Ectodermal cell (in vitro differentiated cells): ENCODE measurements at regions not wholly inside any gene's neighbourhood (a gene's known extent, or its start where the extent isn't known, plus 50 kb on each side); places are given as distances from the start of the nearest gene placed in this dataset.

ENCODE experiments used
- H3K27ac ChIP-seq: 2 replicates; pipeline ENCODE4 v1.7.0; 2013; ENCODE audit warnings: mild to moderate bottlenecking, low read depth, low read length; ENCODE audit not compliant: insufficient read depth, poor library complexity, severe bottlenecking
- H3K27me3 ChIP-seq: 2 replicates; pipeline ENCODE4 v1.7.0; 2013; ENCODE audit warnings: mild to moderate bottlenecking, low read length; ENCODE audit not compliant: insufficient read depth, control insufficient read depth, poor library complexity, severe bottlenecking
- H3K36me3 ChIP-seq: one replicate; pipeline ENCODE4 v1.7.0; 2013; ENCODE audit warnings: low read length; ENCODE audit not compliant: control insufficient read depth, insufficient read depth
- H3K4me1 ChIP-seq: one replicate; pipeline ENCODE4 v1.7.0; 2013; ENCODE audit warnings: low read length; ENCODE audit not compliant: control insufficient read depth, insufficient read depth
- H3K4me3 ChIP-seq: 2 replicates; pipeline ENCODE4 v1.7.0; 2013; ENCODE audit warnings: low read depth, low read length, control low read depth; ENCODE audit not compliant: insufficient read depth
- H3K9me3 ChIP-seq: 2 replicates; pipeline ENCODE4 v1.7.0; 2013; ENCODE audit warnings: mild to moderate bottlenecking, low read length, moderate library complexity; ENCODE audit not compliant: control insufficient read depth
- WGBS, 2 experiments: methylation state at CpG; one replicate each; pipeline ENCODE4 v1.1.7; 2013; ENCODE audit warnings: missing lambda C conversion rate in 2 of 2; 5-methylcytosine and 5-hydroxymethylcytosine counted together

DNA sequence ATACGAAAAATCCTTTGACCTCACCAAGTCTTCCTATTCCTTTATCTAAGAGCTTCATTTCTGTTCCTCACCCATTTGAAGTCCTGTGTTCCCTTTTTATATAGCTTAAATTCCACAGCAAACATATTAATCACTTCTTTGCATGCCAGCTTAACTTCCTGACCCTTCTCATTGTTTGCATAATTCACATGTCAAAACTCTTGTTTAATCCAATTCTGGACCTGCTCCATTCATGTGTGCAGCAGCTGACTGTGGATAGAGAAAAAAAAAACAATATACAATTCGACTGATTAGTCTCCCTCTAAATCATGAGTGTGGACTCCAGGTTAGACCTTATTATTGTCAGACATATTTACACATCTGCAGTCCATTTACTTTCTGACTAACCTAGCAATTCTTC lies 991.2 kb upstream of the TENM4 start:
- Histone ChIP-seq H3K9me3 (no peaks in the 10 kb centered on the region), H3K27ac (no peak overlapping the region), H3K27me3 (no peaks in the 10 kb centered on the region), H3K4me1 (no peaks in the 10 kb centered on the region), H3K36me3 (no peaks in the 10 kb centered on the region), H3K4me3 (no peak overlapping the region)
- 92 to 94% methylated on average over 2 of the region's 2 CpGs for WGBS, 2 experiments

DNA sequence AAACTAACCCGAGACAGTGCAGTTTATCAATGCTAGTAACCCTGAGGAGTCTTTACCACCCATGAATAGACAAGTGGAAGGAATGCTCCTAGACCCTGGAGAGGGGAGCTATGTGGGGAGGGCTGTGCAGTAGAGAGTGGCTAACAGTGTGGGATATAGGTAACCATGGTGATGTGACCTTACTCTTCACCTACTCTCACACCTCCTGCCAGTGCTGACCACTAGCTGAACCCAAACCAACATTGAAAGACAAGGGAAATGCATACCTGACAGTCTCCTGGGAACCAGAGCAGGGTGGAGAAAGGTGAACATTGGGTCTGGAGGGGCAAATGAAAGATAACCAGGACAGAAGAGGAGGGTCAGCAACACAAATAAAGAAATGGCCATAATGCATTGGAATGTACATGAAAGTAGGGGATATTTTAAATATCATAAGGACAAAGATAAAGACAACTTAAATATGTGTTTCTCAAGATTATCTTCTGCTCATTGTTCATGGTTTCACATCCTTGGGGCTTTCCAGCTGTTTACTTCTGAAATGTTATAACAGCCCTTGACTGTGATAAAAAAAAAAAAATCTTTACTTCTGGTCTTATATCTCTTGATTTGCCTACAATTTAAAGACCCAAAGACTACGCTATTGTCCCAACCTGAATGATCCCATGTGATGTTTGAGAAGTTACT lies 983.3 kb upstream of the TENM4 start:
- WGBS, 2 experiments: 78 to 88% methylated on average over 2 of the region's 2 CpGs
- no peaks in the 10 kb centered on the region for H3K27me3 ChIP-seq
- no peaks in the 10 kb centered on the region for H3K36me3 ChIP-seq
- H3K4me3 ChIP-seq: no peak overlapping the region
- H3K4me1 ChIP-seq: no peaks in the 10 kb centered on the region
- H3K9me3 ChIP-seq: no peaks in the 10 kb centered on the region
- H3K27ac ChIP-seq: no peak overlapping the region

DNA sequence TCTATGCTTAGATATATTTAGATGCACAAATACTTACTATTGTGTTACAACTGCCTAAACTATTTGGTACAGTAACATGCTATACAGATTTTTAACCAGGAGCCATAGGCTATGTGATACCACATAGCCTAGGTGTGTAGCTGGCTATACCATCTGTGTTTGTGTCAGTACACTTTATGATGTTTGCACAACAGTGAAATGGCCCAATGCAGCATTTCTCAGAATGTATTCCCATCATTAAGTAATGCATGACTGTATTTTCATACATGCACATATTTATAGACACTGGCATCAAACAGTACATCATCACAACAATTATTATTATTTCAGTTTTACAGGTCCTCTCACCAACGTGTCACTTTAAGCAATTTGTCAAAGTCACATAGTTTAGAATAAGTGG lies 979.5 kb upstream of the TENM4 start:
- no peaks in the 10 kb centered on the region for H3K36me3 ChIP-seq
- H3K27ac ChIP-seq: no peak overlapping the region
- no peak overlapping the region for H3K4me3 ChIP-seq
- H3K9me3 ChIP-seq: no peaks in the 10 kb centered on the region
- WGBS, 2 experiments: 75 to 88% methylated on average over 1 of the region's 1 CpG
- no peaks in the 10 kb centered on the region for H3K4me1 ChIP-seq
- H3K27me3 ChIP-seq: no peaks in the 10 kb centered on the region

DNA sequence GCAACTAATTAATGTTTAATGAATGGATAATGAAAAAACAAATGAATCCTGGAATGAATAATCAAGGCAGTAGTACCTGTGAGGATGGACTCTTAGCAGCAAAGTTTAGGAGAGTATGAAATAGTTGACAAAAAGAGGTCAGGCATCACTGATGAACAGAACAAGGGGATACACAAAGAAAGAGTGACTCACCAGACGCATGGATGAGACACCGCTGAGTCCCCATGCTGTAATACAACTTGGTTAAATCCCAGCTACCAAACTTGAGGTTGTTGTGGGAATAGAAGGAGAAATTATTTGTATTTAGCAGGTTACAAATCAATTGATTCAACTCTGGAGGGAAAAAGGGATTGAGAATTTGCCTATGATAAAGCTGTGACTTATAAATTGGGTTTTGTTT lies 976.9 kb upstream of the TENM4 start:
- H3K9me3 ChIP-seq: no peaks in the 10 kb centered on the region
- no peaks in the 10 kb centered on the region for H3K36me3 ChIP-seq
- no peak overlapping the region for H3K27ac ChIP-seq
- 89 to 91% methylated on average over 2 of the region's 2 CpGs for WGBS, 2 experiments
- H3K4me3 ChIP-seq: no peak overlapping the region
- H3K4me1 ChIP-seq: no peaks in the 10 kb centered on the region
- no peaks in the 10 kb centered on the region for H3K27me3 ChIP-seq

DNA sequence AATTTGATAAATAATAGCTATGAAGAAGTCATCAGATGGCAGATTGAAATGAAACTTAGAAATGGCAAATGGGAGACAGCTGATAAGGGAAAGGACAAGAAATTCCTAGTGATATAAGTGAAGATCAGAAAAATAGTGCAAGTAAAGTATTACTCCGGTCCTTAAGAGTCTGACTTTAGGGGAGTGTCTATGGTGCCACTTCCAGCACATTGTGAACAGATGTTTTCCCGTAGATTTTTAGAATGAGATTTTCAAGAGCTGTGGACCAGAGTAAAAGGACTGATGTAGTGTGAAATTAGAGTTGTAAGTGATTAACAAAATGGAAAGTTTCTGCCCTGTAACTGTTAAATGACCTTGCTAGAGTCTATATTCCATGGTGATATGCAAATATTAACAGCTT lies 974.8 kb upstream of the TENM4 start:
- H3K36me3 ChIP-seq: no peaks in the 10 kb centered on the region
- no peaks in the 10 kb centered on the region for H3K27me3 ChIP-seq
- WGBS, 2 experiments: 93 to 94% methylated on average over 2 of the region's 2 CpGs
- no peaks in the 10 kb centered on the region for H3K9me3 ChIP-seq
- H3K4me1 ChIP-seq: no peaks in the 10 kb centered on the region
- H3K27ac ChIP-seq: no peak overlapping the region
- H3K4me3 ChIP-seq: no peak overlapping the region

DNA sequence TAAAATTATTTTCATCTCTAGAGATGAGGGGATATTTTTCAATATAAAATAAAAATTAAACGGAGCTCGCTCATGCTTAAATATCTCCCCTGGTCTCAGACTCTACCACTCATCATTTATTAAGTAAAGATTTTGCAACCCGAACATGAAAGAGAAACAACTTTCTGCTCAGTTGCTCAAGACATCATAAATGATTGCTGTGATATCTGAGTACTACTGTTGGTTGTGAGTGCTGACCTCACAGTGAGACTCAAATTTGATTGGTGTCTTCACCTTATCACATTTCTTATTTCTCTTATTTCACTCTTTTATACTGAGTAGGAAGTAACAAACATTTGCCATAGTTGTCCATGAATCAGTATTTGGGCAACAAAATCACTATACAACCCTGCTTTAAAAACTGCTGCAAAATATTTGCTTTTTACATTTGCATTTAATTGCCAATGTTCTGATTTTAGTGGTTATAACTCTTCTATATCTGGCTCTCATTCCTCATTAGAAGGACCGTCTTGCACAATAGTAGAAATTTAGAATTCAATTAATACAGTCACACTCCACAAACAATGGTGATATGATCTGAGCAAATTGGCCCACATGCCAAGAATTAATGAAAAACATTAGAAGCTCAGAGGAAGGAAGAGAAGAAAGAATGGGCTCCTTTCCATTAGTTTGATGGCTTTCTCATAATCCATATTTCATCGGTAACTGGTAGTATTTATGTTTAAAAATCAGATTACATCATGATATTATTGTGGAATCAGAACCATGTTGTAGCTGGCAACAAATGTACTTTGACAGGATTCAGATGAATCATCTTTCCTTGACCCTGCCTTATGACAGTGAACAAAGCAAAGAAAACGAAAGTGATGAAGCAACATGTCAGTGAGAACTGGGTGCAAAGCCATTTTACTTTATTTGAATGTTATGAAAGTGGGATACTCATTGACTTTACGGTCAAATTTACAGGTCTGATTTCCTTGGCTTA lies 973.6 kb upstream of the TENM4 start:
- Histone ChIP-seq H3K36me3 (no peaks in the 10 kb centered on the region), H3K27me3 (no peaks in the 10 kb centered on the region), H3K4me3 (no peak overlapping the region), H3K4me1 (no peaks in the 10 kb centered on the region), H3K9me3 (no peaks in the 10 kb centered on the region), H3K27ac (no peak overlapping the region)
- WGBS, 2 experiments: 93 to 95% methylated on average over 5 to 6 of the region's 7 CpGs

DNA sequence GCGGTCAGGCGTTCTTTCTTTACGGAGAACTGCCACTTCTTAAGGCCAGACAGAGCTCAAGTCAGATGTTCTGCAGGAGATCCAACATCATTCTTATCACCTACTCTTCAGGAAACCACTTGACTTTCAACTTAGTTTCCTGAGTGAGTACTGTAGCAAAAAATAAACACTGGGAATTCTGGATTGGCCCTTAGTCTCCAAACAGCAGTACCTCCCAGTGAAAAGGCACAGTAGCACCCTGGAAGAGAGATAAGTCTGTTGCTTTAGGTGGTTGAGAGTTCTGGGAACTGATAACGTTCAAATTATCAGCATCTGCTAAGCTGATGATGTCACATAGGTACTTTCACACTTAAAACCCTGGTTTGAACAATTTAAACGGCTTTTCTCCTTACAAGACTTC lies 971.8 kb upstream of the TENM4 start:
- Histone ChIP-seq H3K4me1 (no peaks in the 10 kb centered on the region), H3K36me3 (no peaks in the 10 kb centered on the region), H3K4me3 (no peak overlapping the region), H3K27me3 (no peaks in the 10 kb centered on the region), H3K9me3 (no peaks in the 10 kb centered on the region), H3K27ac (no peak overlapping the region)
- WGBS, 2 experiments: 76 to 78% methylated on average over 5 of the region's 5 CpGs

DNA sequence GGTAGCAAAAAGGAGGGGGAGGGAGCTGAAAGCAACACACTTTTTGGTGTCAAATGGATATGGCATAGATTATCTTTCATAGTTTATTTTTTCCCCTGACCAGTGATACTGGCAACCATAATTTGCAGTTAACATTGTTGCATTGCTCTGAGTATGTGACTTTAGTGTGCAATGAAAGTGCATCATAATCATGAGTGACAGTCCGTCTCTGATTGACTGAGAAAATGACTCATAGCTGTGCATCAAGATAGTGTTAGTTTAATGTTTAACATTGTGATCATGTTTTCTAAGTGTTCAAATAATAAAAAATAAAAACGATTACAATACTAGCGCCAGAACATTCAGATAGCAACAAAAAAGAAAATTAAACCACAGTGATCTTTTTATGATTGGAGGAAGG lies 952.4 kb upstream of the TENM4 start:
- 0% methylated on average over 1 of the region's 3 CpGs for WGBS, 2 experiments
- no peaks in the 10 kb centered on the region for H3K27me3 ChIP-seq
- H3K4me3 ChIP-seq: no peak overlapping the region
- no peak overlapping the region for H3K27ac ChIP-seq
- H3K36me3 ChIP-seq: no peaks in the 10 kb centered on the region
- peaks cover 5% of the 10 kb centered on the region for H3K4me1 ChIP-seq
- H3K9me3 ChIP-seq: no peaks in the 10 kb centered on the region

DNA sequence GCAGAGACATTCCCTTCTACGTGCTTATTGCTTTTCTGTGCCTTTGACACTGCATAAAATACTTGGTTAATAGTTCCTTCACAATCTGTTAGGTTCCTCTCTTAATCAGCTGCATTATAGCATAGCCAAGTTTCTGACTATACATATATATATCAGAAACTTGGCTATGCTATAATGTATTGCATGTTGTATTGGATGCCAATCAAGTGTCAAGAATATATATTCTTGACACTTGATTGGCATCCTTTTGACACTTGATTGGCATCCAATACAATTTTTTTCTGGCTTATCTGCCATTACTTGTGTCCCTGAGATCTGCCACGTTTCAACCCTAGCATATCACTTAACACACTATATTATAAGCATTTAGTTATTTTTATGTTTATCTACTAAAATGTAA lies 949.7 kb upstream of the TENM4 start:
- no peak overlapping the region for H3K4me3 ChIP-seq
- no peaks in the 10 kb centered on the region for H3K9me3 ChIP-seq
- no peak overlapping the region for H3K27ac ChIP-seq
- peaks cover 5% of the 10 kb centered on the region for H3K4me1 ChIP-seq
- no peaks in the 10 kb centered on the region for H3K27me3 ChIP-seq
- 91 to 100% methylated on average over 1 of the region's 2 CpGs for WGBS, 2 experiments
- H3K36me3 ChIP-seq: no peaks in the 10 kb centered on the region

DNA sequence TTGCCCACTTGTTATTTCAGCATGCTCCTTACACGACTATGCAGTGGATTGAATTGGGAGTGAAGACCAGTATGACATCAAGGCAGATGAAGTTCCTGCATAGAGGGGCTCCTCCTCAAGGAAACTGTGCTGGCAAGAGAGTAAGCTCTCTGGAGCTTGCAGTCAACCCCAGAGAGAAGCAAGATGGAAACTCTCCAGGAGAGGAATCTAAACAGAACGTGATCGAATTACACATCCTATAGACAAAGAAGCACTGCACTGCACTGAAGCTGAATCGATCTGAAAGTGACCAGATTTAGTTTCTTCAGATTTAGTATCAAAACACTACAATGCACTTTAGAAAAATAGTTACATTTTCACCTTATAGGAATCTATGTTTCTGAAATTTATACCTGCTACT lies 947.7 kb upstream of the TENM4 start:
- no peak overlapping the region for H3K27ac ChIP-seq
- 78% methylated on average over 4 of the region's 4 CpGs for WGBS, 2 experiments
- no peaks in the 10 kb centered on the region for H3K9me3 ChIP-seq
- H3K27me3 ChIP-seq: no peaks in the 10 kb centered on the region
- no peaks in the 10 kb centered on the region for H3K36me3 ChIP-seq
- H3K4me1 ChIP-seq: peaks cover 5% of the 10 kb centered on the region
- H3K4me3 ChIP-seq: no peak overlapping the region
